ENCODE measurements at regions not wholly inside any gene's neighbourhood (a gene's known extent, or its start where the extent isn't known, plus 50 kb on each side); places are given as distances from the start of the nearest gene placed in this dataset.
A peak's percentile ranks its signal among the peaks of the same experiment; 100 is the strongest.

- Histone ChIP-seq H3K27me3 (no peaks in the 10 kb centered on the region), H3K27ac (no peak overlapping the region), H3K4me1 (peaks cover 0 to 20% (median 0%) of the 10 kb centered on the region in 12 donors), H3K9me3 (peaks cover 0 to 72% (median 3%) of the 10 kb centered on the region in 12 donors), H3K4me3 (no peak overlapping the region), H3K36me3 (no peaks in the 10 kb centered on the region)
- ATAC-seq: no peak
- DNase-seq: no peak
- TF ChIP-seq POLR2A (IDR thresholded peaks at IDR 0.05) (no peak), CTCF (IDR thresholded peaks at IDR 0.05) (no peak)
- WGBS, 4 donors: 79 to 90% (median 85%) methylated on average over 7 of the region's 7 CpGs
- intact Hi-C loops (cut with DNase I): no loop called here
These were observed 1447.6 kb downstream of the UQCRFS1 start for GRCh38 chr19:27765397-27765796.

GRCh38 chr19:27764186-27764804, 1448.7 kb downstream of the UQCRFS1 start:
- intact Hi-C loops (cut with DNase I): no loop called here
- 92 to 97% (median 94%) methylated on average over 5 of the region's 5 CpGs for WGBS, 4 donors

GRCh38 chr19:27762933-27763332, 1450.0 kb downstream of the UQCRFS1 start:
- no peak for TF ChIP-seq POLR2A (IDR thresholded peaks at IDR 0.05)
- no peak for TF ChIP-seq CTCF (IDR thresholded peaks at IDR 0.05)
- intact Hi-C loops (cut with DNase I): no loop called here
- 45 to 61% (median 54%) methylated on average over 3 to 4 of the region's 4 CpGs for WGBS, 4 donors
- Histone ChIP-seq H3K4me1 (peaks cover 0 to 41% (median 10%) of the 10 kb centered on the region in 12 donors), H3K27ac (no peak overlapping the region), H3K9me3 (peaks cover 0 to 53% (median 2%) of the 10 kb centered on the region in 12 donors), H3K4me3 (no peak overlapping the region), H3K36me3 (no peaks in the 10 kb centered on the region), H3K27me3 (no peaks in the 10 kb centered on the region)
- DNase-seq (no peak), ATAC-seq (peak in 3 of 4 donors; percentile 15 to 46 (median 29))

More at GRCh38 chr19:27764186-27764804, 1448.7 kb downstream of the UQCRFS1 start:
- Histone ChIP-seq H3K27ac (no peak overlapping the region), H3K4me1 (peaks cover 0 to 31% (median 5%) of the 10 kb centered on the region in 12 donors), H3K4me3 (no peak overlapping the region), H3K27me3 (no peaks in the 10 kb centered on the region), H3K36me3 (no peaks in the 10 kb centered on the region), H3K9me3 (peaks cover 0 to 65% (median 3%) of the 10 kb centered on the region in 12 donors)
- TF ChIP-seq CTCF (IDR thresholded peaks at IDR 0.05): no peak
- DNase-seq (no peak), ATAC-seq (no peak)

- H3K27me3 ChIP-seq: no peaks in the 10 kb centered on the region
- TF ChIP-seq POLR2A (IDR thresholded peaks at IDR 0.05): no peak
- no peak for TF ChIP-seq CTCF (IDR thresholded peaks at IDR 0.05)
- intact Hi-C loops (cut with DNase I): no loop called here
- no peak overlapping the region for H3K4me3 ChIP-seq
- ATAC-seq (peak; percentile 72 to 92 (median 86)), DNase-seq (no peak)
- no peak overlapping the region for H3K27ac ChIP-seq
- H3K9me3 ChIP-seq: peaks cover 0 to 27% (median 0%) of the 10 kb centered on the region in 12 donors
- WGBS, 4 donors: 51 to 69% (median 59%) methylated on average over 6 of the region's 6 CpGs
- H3K36me3 ChIP-seq: no peaks in the 10 kb centered on the region
- H3K4me1 ChIP-seq: peaks cover 0 to 41% (median 10%) of the 10 kb centered on the region in 12 donors
These were observed 1453.1 kb downstream of the UQCRFS1 start for GRCh38 chr19:27759896-27760295.

Data from heart left ventricle (tissue), 16 donors.